ENCODE measurements at regions not wholly inside any gene's neighbourhood (a gene's known extent, or its start where the extent isn't known, plus 50 kb on each side); places are given as distances from the start of the nearest gene placed in this dataset.

GRCh38 chr18:70671889-70672565 is 383.2 kb downstream of the SOCS6 start:
- peaks cover 17% of the 10 kb centered on the region in 2 donors for H3K9me3 ChIP-seq (replicated peaks in 1 of 2; ENCODE audit: control insufficient read depth in 1 of 2, insufficient read depth in 1 of 2, low read length in 2 of 2)
- Mint-ChIP-seq H3K4me1 (no peaks in the 10 kb centered on the region), H3K4me3 (no peak overlapping the region), H3K36me3 (no peaks in the 10 kb centered on the region), H3K27ac (no peak overlapping the region), H3K9me3 (peaks cover 0 to 15% (median 8%) of the 10 kb centered on the region in 7 donors), H3K27me3 (ENCODE audit: low read depth in 3 of 3) (no peaks in the 10 kb centered on the region)
- no peak overlapping the region for H3K9ac ChIP-seq (ENCODE audit: insufficient read depth, low read length, poor library complexity, severe bottlenecking)
- WGBS (ENCODE audit: insufficient coverage), result 88% methylated on average over 4 of the region's 9 CpGs
- H3K36me3 ChIP-seq (replicated peaks in 1 of 2; ENCODE audit: control insufficient read depth in 1 of 2, insufficient read depth in 2 of 2, low read length in 2 of 2), result no peaks in the 10 kb centered on the region
- TF ChIP-seq CTCF (IDR thresholded peaks at IDR 0.05), result no peak
- no peak overlapping the region for H3K4me2 ChIP-seq (replicated peaks; ENCODE audit: extremely low read depth, low read length, poor library complexity, severe bottlenecking)
- no peaks in the 10 kb centered on the region for H4K20me1 ChIP-seq (ENCODE audit: insufficient read depth, low read length)
- H3K79me2 ChIP-seq (ENCODE audit: insufficient read depth, low read length), result no peaks in the 10 kb centered on the region
- H3K4me3 ChIP-seq (replicated peaks in 1 of 3; ENCODE audit: low read depth in 2 of 3, low read length in 3 of 3), result no peak overlapping the region
- no peaks in the 10 kb centered on the region for H3K4me1 ChIP-seq (ENCODE audit: control insufficient read depth in 1 of 2, insufficient read depth in 2 of 2, low read length in 2 of 2)
- no peak for DNase-seq
- H2AFZ ChIP-seq (ENCODE audit: insufficient read depth, low read depth, low read length, poor library complexity, severe bottlenecking), result no peak overlapping the region
- H3K27ac ChIP-seq (ENCODE audit: low read depth in 1 of 2, low read length in 2 of 2), result no peak overlapping the region
- no peaks in the 10 kb centered on the region for H3K27me3 ChIP-seq (ENCODE audit: control insufficient read depth in 2 of 2, insufficient read depth in 2 of 2, low read length in 2 of 2)
- intact Hi-C loops (cut with micrococcal nuclease), result no loop called here

GRCh38 chr18:70666936-70667335 is 378.1 kb downstream of the SOCS6 start:
- no peaks in the 10 kb centered on the region for H4K20me1 ChIP-seq (ENCODE audit: insufficient read depth, low read length)
- peaks cover 0 to 14% (median 11%) of the 10 kb centered on the region in 7 donors for H3K9me3 Mint-ChIP-seq
- H3K9me3 ChIP-seq (replicated peaks in 1 of 2; ENCODE audit: control insufficient read depth in 1 of 2, insufficient read depth in 1 of 2, low read length in 2 of 2), result peaks cover 17% of the 10 kb centered on the region in 2 donors
- H3K79me2 ChIP-seq (ENCODE audit: insufficient read depth, low read length), result no peaks in the 10 kb centered on the region
- no peak overlapping the region for H3K4me3 ChIP-seq (replicated peaks in 1 of 3; ENCODE audit: low read depth in 2 of 3, low read length in 3 of 3)
- H3K36me3 Mint-ChIP-seq, result no peaks in the 10 kb centered on the region
- H3K27me3 Mint-ChIP-seq (ENCODE audit: low read depth in 3 of 3), result no peaks in the 10 kb centered on the region
- no peaks in the 10 kb centered on the region for H3K27me3 ChIP-seq (ENCODE audit: control insufficient read depth in 2 of 2, insufficient read depth in 2 of 2, low read length in 2 of 2)
- no peak overlapping the region for H3K27ac ChIP-seq (ENCODE audit: low read depth in 1 of 2, low read length in 2 of 2)
- DNase-seq, result no peak
- H3K36me3 ChIP-seq (replicated peaks in 1 of 2; ENCODE audit: control insufficient read depth in 1 of 2, insufficient read depth in 2 of 2, low read length in 2 of 2), result no peaks in the 10 kb centered on the region
- H3K9ac ChIP-seq (ENCODE audit: insufficient read depth, low read length, poor library complexity, severe bottlenecking), result no peak overlapping the region
- H3K4me1 Mint-ChIP-seq, result no peaks in the 10 kb centered on the region
- no peak overlapping the region for H3K4me3 Mint-ChIP-seq
- TF ChIP-seq CTCF (IDR thresholded peaks at IDR 0.05), result no peak
- no peak overlapping the region for H3K27ac Mint-ChIP-seq
- no peak overlapping the region for H3K4me2 ChIP-seq (replicated peaks; ENCODE audit: extremely low read depth, low read length, poor library complexity, severe bottlenecking)
- H2AFZ ChIP-seq (ENCODE audit: insufficient read depth, low read depth, low read length, poor library complexity, severe bottlenecking), result no peak overlapping the region
- H3K4me1 ChIP-seq (ENCODE audit: control insufficient read depth in 1 of 2, insufficient read depth in 2 of 2, low read length in 2 of 2), result no peaks in the 10 kb centered on the region
- intact Hi-C loops (cut with micrococcal nuclease), result no loop called here

Measured in CD14-positive monocyte (primary cell).